ENCODE measurements at regions not wholly inside any gene's neighbourhood (a gene's known extent, or its start where the extent isn't known, plus 50 kb on each side); places are given as distances from the start of the nearest gene placed in this dataset.

DNA sequence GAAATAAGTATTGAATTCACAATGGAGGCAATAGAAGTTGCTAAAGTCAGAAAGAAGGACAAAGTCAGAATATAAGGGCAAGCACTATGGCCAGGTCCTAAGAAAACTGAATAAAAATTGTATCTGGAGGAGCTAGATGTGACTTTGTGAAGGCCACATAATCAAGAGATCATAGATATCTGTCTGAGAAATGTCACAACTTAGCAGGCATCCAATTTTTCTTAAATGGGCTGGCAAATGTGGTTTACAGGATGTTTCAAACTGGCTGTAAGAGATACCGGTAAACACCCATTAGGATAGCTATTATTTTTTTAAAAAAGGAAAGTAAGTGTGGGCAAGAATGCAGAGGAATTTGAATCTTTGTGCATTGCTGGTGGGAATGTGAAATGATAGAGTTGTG, 303.1 kb upstream of the CHORDC1 start:
- Histone ChIP-seq H3K9me3 (no peaks in the 10 kb centered on the region), H3K4me1 (no peaks in the 10 kb centered on the region), H3K36me3 (no peaks in the 10 kb centered on the region), H3K27me3 (no peaks in the 10 kb centered on the region), H3K4me3 (no peak overlapping the region), H3K27ac (no peak overlapping the region)
- intact Hi-C loops (cut with DNase I) = no loop called here
- TF ChIP-seq, protein P1, sequence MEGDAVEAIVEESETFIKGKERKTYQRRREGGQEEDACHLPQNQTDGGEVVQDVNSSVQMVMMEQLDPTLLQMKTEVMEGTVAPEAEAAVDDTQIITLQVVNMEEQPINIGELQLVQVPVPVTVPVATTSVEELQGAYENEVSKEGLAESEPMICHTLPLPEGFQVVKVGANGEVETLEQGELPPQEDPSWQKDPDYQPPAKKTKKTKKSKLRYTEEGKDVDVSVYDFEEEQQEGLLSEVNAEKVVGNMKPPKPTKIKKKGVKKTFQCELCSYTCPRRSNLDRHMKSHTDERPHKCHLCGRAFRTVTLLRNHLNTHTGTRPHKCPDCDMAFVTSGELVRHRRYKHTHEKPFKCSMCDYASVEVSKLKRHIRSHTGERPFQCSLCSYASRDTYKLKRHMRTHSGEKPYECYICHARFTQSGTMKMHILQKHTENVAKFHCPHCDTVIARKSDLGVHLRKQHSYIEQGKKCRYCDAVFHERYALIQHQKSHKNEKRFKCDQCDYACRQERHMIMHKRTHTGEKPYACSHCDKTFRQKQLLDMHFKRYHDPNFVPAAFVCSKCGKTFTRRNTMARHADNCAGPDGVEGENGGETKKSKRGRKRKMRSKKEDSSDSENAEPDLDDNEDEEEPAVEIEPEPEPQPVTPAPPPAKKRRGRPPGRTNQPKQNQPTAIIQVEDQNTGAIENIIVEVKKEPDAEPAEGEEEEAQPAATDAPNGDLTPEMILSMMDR (IDR thresholded peaks at IDR 0.05) = no peak
- no peak for DNase-seq (ENCODE audit: low spot score in 2 of 2)

DNA sequence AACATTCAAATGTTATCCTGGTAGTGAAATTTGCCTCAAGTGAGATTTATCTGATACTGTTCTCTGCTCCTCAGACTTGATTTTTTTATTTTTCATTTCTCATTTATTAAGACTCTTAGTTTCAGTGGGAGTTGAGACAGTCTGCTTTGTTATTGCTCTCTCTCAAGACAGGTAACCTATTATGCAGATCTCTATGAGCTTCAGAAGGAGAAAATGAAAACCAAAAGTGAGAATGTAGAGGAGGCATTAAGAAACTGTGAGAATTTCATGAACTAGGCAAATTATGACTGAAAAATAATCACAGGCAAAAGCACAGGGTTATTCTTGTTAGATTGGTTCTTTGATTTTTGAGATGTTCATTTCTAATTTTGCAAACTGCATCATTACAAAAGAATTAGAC, 290.0 kb upstream of the CHORDC1 start:
- intact Hi-C loops (cut with DNase I) = no loop called here
- no peaks in the 10 kb centered on the region for H3K9me3 ChIP-seq
- H3K27me3 ChIP-seq = no peaks in the 10 kb centered on the region
- TF ChIP-seq, protein P1 (IDR thresholded peaks at IDR 0.05) = no peak
- no peak overlapping the region for H3K4me3 ChIP-seq
- no peaks in the 10 kb centered on the region for H3K36me3 ChIP-seq
- no peak overlapping the region for H3K27ac ChIP-seq
- DNase-seq (ENCODE audit: low spot score in 2 of 2) = no peak
- no peaks in the 10 kb centered on the region for H3K4me1 ChIP-seq

DNA sequence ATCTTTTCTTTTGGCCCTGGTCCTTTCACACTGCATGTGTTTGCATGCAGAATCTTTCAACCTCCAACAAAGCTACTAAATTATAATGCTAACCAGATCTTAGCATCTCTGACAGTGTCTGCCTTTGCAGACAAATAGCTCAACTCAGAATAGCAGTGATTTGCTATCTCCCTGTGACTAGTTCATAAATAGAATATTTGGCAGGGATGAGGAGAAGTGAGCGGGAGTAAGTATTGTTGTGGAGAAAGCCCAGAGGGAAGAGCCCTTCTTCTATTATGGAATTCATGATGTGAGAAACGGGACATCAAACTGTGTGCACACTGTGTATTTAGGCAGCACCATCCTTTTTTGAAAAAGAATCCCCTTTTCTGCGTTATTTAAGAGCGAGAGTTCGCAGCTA, 288.0 kb upstream of the CHORDC1 start:
- H3K27ac ChIP-seq = no peak overlapping the region
- no peak for DNase-seq (ENCODE audit: low spot score in 2 of 2)
- H3K4me3 ChIP-seq = no peak overlapping the region
- no peaks in the 10 kb centered on the region for H3K4me1 ChIP-seq
- TF ChIP-seq, protein P1 (IDR thresholded peaks at IDR 0.05) = no peak
- no peaks in the 10 kb centered on the region for H3K36me3 ChIP-seq
- H3K9me3 ChIP-seq = no peaks in the 10 kb centered on the region
- H3K27me3 ChIP-seq = no peaks in the 10 kb centered on the region
- intact Hi-C loops (cut with DNase I) = no loop called here

DNA sequence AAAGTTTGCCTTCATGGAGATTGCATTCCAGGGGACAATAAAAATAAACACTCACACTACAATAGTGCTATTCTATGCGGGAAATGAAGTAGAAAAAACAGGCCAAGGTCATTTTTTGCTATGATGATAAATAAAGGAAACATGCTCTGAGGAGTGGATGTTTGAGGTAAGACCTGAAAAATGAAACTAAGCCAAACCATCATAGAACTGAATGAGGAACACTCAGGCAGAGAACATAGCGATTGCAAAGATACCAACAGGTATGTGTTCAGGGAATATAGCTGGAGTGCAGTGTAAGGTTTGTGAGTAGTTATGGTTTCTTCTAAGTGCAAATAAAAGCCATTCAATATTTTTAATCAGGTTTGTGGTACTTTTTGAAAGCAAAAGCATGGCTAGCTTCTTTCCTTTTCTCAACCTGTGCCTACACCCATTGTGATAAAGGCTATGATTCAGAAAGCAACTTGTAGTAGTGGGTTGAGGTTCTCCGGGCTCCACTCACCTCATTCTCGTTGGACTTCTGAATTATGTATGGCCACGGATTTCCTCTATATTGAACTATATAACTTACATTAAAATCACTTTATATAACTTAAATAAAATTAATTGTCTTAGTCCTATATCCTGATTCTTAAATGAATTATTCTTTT, 278.2 kb upstream of the CHORDC1 start:
- H3K4me1 ChIP-seq = no peaks in the 10 kb centered on the region
- no peak overlapping the region for H3K27ac ChIP-seq
- intact Hi-C loops (cut with DNase I) = no loop called here
- no peaks in the 10 kb centered on the region for H3K27me3 ChIP-seq
- TF ChIP-seq, protein P1 (IDR thresholded peaks at IDR 0.05) = no peak
- no peaks in the 10 kb centered on the region for H3K9me3 ChIP-seq
- H3K36me3 ChIP-seq = no peaks in the 10 kb centered on the region
- no peak overlapping the region for H3K4me3 ChIP-seq
- DNase-seq (ENCODE audit: low spot score in 2 of 2) = no peak

DNA sequence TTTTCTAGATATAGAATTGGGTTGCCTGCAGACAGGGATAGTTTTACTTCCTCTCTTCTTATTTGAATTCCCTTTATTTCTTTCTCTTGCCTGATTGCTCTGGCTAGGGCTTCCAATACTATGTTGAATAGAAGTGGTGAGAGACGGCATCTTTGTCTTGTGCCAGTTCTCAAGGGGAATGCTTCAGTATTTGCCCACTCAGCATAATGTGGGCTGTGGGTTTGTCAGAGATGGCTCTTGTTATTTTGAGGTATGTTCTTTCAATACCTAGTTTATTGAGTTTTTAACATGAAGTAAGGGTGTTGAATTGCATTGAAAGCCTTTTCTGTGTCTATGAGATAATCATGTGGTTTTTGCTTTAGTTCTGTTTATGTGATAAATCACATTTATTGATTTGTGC, 273.9 kb upstream of the CHORDC1 start:
- intact Hi-C loops (cut with DNase I) = no loop called here
- TF ChIP-seq, protein P1 (IDR thresholded peaks at IDR 0.05) = no peak
- H3K4me3 ChIP-seq = no peak overlapping the region

DNA sequence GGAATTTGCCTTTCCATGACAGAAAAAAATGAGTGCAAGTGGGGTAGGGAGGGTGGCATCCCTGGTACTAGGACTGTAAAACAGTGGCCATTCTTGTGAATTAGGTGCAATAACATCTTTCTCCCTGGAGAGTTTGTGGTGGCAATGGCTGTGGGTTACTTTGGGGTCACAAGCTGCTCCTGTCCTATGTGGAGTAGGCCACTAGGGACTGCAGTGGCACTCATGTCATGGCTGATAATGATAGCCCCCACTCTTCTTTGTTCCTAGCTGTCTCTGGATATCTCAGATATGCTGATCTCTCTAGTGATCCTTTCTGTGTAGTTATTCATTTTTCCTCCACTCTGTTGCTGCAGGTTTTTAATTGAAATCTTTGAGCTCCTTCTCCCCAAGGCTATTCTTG, 270.5 kb upstream of the CHORDC1 start:
- H3K4me3 ChIP-seq = no peak overlapping the region
- H3K27ac ChIP-seq = no peak overlapping the region
- no peaks in the 10 kb centered on the region for H3K27me3 ChIP-seq
- DNase-seq (ENCODE audit: low spot score in 2 of 2) = no peak
- no peaks in the 10 kb centered on the region for H3K36me3 ChIP-seq
- H3K4me1 ChIP-seq = no peaks in the 10 kb centered on the region
- TF ChIP-seq, protein P1 (IDR thresholded peaks at IDR 0.05) = no peak
- H3K9me3 ChIP-seq = no peaks in the 10 kb centered on the region
- intact Hi-C loops (cut with DNase I) = no loop called here

More for the DNA sequence above, 273.9 kb upstream of the CHORDC1 start:
- Histone ChIP-seq H3K36me3 (no peaks in the 10 kb centered on the region), H3K4me1 (no peaks in the 10 kb centered on the region), H3K27ac (no peak overlapping the region), H3K9me3 (no peaks in the 10 kb centered on the region), H3K27me3 (no peaks in the 10 kb centered on the region)
- DNase-seq (ENCODE audit: low spot score in 2 of 2) = no peak

Measured in ascending aorta (tissue), 2 donors.